Suppressor macrophage (primary cell): ENCODE measurements at regions not wholly inside any gene's neighbourhood (a gene's known extent, or its start where the extent isn't known, plus 50 kb on each side); places are given as distances from the start of the nearest gene placed in this dataset.
"Not testable (repeated sequence)": the region's sequence is repeated elsewhere in the genome, so short reads cannot be mapped to it uniquely, and the experiment has no call there.

Experiments used
- DNase-seq, 4 experiments: peaks; one replicate each; pipeline ENCODE4 v3.0.0-alpha.2; 2020 to 2022

DNA sequence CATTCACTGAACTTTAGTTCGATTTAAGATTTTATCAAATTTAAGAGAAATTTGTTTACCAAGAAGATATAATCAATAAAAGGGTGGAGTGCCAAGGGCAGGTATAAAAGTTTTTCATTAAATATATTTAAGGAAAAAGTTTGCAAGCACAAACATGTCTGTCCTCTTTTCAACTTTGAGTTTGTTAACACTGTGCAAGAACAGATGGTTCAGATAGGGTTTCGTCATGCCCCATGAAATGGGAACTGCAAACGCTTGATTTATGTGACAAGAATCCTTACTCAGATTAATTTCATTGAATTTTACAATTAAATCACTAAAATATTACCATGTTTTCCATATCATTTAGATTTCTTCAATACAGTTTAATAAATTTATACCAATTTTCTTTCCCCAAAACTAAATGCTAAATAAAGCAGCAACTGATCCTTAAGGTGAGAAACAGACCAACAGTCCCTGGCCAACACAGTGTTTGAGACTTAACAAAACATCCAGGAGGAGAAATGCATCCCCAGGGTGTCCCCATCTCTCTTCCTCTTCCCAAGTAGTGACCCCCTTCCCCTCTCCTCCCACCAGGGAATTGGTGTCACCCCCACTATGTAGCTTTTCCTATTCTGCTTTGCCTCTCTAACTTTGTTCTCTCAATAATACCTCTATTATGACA is 292.9 kb downstream of the LTN1 start:
- no peak for DNase-seq

DNA sequence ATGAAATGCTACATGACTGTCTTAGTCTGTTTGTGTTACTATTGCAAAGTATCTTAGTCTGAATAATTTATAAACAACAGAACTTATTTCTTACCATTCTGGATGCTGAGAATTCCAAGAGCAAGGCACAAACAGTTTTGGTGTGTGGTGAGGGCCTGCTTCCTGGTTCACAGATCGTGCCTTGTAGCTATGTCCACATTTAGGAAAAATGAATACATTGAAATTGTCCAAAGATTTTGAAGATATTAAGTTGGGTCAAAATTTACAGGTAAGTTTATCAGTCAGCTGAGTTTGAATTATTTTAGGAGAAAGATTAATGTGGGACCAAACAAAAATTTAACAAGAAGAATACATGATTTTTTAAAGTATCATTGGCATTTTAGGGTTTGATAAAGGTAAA is 293.5 kb downstream of the LTN1 start:
- no peak for DNase-seq

DNA sequence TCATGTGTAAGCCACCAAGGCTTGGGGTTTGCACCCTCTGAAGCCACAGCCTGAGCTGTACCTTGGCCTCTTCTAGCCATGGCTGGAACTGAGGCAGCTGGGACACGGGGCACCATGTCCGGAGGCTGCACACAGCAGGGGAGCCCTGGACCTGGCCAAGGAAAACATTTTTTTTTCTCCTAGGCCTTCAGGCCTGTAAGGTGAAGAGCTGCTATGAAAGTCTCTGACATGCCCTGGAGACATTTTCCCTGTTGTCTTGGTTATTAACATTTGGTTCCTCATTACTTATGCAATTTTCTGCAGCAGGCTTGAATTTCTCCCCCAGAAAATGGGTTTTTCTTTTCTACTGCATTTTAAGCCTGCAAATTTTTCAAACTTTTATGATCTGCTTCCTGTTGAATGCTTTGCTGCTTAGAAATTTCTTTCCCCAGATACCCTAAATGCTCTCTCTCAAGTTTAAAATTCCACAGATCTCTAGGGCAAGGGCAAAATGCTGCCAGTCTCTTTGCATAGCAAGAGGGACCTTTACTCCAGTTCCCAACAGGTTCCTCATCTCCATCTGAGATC is 295.8 kb downstream of the LTN1 start:
- DNase-seq = no peak

DNA sequence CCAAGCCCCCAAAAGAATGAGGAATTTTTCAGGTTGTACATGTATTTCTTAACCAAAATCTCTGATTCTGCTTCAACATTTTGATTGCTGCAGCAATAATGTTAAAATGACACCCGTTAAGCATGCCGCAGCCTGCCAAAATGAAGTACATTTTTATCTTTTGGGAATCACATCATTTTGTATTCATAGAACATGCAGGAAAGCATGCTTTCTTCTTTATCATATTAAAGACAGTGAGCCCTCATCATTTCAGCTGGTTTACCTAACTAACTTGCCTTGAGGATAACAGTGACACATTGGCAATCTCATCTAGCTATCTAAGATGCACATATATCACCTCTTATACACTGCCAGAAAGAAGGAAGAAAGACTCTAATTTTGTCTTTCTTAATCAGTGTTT is 299.2 kb downstream of the LTN1 start:
- DNase-seq = no peak

DNA sequence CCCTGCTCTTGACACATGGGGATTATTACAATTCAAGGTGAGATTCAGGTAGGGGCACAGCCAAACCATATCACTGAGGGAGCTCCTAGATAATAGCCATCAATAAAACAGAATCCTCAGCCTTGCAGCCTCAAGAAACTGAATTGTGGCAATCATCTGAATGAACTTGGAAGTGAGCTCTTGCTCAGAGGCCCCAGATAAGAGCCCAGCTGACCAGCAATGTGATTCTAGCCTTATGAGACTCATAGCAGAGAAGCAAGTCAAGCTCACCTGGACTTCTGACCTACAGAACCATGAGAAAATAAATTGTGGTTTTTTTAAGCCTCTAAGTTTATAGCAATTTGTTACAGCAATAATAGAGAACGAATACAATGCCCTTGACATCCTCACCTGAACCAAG is 302.5 kb downstream of the LTN1 start:
- DNase-seq = no peak

DNA sequence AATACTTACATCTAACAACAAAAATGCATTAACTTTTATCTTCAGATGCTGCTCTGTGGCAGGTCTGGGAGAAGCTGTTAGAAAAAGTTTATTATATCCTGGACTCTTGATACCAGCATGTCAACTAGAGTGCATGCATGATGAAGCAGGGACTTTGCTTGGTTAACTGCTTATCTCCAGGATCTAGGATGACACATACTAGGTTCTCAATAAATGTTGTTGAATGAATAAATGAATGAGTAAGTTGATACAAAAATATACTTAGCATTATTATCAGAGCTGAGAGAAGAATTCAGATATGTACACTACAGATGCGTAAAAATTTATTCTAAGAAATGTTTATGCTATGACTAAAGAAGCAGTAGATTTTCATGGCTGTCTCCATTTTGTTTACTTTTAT is 304.3 kb downstream of the LTN1 start:
- DNase-seq = no peak

DNA sequence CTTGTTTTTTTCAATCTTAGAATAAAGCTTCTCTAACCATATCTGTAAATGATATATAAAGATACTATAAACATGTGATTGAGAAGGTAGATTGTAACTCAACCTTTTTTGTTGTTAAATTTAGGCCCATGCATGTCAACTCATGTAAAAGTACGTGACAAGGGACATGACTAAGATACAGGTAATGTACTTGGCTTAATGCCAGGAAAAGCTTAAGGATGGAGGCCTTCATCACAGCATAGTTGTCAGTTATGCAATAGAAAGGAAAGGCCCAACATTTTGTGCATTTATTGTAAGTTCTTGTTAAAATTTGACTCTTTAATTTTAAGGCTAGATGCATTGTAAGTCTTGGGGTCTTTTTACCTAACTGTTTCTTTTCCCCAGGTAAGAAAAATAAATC is 305.1 kb downstream of the LTN1 start:
- DNase-seq = no peak

DNA sequence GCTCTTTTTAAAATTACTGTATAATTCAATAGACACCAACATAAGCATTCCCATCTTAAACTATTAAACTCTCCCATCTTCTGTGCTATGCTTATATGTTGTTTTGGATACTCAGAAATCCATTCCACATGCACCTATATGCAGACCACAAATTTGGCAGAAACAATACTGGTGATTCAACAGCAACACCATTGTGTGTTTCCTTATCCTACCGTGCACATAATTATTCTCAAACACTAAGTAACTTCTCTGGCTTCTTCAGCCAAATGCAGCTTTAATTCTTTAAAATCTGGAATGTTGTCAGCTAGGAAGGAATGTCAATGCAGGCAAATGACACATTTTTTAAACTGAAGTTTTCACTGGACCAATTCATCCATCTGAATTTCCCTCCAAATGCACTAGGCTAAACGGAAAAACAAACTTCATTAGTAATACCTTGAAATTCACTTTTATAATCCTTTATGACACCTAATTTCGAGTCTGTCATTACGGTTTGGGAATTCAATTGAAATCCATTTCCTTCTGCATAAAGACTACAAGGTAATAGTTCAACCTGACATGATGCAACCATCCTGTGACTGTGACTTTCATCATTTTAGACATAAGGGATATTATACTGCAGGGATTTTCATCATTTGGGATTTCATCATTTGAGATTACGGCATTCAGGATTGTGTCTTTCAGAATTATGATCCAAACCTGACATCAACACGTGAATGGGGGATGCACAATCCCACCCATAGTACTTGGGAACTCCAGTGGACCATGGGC is 308.5 kb downstream of the LTN1 start:
- no peak for DNase-seq

DNA sequence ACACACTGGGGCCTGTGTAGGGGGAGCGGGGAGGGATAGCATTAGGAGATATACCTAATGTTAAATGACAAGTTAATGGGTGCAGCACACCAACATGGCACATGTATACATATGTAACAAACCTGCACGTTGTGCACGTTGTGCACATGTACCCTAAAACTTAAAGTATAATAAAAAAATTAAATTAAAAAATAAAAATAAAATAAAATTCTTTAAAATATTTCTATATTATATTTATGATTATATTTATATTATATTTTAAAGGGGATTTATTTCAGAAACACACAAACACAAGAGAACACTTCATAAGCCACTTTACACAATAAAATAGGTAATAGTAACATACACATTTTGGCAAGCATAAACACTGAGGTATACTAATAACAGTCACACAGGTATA is 309.8 kb downstream of the LTN1 start:
- not testable (repeated sequence) for DNase-seq

DNA sequence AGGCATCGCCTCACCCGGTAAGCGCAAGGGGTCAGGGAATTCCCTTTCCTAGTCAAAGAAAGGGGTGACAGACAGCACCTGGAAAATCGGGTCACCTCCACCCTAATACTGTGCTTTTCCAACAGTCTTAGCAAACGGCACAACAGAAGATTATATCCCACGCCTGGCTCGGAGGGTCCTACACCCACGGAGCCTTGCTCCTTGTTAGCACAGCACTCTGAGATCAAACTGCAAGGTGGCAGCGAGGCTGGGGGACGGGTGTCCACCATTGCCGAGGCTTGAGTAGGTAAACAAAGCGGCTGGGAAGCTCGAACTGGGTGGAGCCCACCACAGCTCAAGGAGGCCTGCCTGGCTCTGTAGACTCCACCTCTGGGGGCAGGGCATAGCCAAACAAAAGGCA is 315.6 kb downstream of the LTN1 start:
- DNase-seq = not testable (repeated sequence)

DNA sequence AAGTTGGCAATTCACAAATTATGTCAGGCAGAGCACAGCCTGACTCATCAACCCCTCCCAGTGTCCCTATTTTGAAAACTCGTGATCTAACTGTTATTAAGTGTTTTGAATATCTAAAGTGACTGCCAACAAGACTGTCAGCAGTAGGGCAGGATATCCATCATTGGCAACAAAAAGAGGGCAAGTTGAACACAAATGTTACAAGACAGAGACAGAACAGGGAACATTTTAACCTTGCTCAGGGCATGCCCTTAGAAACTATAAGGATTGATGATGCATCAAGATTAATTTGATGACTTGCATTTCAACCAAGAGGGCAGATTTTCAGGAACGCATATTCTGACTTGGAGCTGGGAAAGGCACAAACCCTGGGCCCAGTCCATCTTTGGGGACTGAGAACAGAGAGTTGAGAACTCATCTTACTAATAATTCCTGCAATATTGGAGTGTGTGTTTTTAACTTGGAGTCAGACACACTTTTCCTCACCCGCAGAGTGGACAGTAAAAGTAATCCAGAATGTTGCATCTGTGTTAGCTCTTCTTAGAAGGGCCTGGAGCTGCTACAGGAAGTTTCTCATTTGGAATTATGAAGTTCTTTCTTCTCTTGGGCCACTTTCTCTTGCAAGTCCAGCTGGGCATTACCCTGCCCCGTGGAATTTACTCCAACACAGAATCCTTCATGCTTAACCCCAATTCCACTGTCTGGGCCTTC is 317.2 kb downstream of the LTN1 start:
- no peak for DNase-seq

DNA sequence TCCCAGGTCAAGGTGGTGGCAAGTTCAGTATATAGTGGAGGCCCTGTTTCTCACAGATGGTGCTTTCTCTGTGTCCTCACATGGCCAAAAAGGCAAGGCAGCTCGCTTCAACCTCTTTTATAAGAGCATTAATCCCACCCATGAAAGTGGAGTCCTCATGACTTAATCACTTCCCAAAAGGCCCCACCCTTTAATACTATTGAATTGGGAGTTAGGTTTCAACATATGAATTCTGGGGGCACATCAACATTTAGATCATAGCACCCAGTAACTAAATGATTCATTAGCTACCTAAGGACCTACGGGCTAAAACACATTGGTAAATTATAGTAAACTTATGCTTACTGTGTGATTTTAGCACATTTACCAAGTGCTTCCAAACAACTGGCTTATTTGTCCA is 317.9 kb downstream of the LTN1 start:
- no peak for DNase-seq

DNA sequence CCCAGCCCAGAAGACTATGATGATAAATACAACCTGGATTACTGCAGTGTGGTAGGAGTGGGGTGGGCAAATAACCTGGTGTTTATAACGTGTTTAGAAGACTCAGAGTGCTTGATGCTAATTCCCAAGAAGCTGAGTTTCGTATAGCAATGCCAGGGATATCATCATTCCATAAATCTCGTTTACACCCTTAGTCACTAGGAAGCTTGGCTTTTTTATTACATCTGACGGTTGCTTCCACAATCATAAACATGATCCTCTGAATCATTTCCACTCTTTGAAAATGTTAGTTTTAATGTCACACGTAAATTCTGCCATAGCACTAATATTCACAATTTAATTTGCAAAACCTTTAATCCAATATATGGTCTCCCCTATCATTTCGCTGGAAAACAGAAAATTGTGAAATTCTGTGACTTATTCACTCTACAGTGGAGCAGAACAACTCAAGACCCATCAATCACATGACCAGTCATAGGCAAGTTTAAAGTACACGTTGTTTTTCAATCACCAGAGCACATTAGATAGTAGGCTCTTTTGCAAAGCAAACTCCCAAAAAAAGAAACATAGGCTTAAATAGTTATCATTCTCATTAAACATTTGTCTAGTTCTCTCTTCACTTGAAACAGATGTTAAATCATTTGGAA is 321.0 kb downstream of the LTN1 start:
- DNase-seq = no peak

DNA sequence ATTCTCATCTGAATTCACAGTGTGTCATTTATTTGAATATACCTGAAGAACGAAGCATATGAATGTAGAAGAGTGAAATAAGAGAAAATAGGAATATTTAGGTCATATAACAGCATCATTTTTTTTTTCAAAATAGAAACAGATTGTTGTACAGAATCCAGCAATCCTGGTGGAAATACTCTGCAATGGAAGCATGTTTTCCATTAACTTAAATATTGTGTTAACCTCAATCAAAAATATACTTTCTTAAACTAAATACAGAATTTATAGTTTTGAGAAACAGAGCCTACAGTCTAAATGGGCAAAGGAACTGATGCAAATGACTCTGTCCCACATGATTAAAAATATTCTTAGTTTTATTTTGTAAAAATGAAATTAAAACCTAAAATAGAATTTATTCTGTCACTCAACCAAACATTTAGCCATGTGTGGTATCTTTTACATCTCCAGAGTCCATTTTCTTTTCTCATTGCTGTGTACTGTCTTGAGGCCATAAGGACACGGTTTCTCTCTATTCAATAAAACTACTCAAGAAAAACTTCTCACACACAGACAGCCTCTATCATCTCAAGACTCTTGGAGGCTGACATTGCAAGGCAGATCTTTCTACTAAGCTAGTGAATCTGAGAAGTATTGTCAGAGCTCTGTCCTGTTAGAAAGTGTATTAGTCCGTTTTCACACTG is 322.6 kb downstream of the LTN1 start:
- DNase-seq = no peak

DNA sequence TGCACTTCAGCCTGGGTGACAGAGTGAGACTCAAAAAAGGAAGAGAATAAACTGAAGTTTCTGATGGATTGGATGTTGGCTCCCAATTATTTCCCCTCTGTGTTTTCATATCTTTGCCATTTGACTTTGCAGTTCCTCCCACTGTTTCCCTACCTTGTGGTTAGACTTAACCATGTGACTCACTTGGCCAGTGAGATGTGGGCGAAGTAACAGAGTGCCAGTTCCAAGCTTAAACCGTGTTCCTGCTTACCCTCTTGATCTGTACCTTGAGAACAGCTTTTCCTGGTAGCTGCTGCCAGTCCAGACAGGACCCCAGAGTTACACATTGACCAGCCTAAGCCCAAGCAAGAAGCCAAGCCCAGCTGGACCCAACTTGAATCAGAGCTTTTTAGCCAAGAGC is 323.4 kb downstream of the LTN1 start:
- DNase-seq = peak in 3 of 4 experiments; percentile 2 to 3 (median 2)

DNA sequence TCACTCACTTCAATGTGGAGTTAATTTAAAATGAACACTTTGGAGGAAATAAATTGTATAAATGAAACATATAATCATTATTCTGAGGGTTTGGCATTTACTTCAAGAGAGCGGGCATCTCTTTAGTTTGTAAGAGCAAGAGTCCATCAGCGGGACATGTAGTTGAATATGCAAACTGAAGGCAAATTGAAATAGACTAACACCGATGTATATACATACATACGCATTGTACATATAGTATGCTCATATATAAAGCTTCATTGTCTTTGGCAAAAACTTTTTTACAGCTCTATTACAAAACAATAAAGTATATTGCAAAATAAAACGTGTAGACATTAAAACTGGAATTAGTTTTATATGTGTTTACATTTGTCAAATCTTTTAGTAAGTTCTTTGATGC is 328.9 kb downstream of the LTN1 start:
- no peak for DNase-seq

DNA sequence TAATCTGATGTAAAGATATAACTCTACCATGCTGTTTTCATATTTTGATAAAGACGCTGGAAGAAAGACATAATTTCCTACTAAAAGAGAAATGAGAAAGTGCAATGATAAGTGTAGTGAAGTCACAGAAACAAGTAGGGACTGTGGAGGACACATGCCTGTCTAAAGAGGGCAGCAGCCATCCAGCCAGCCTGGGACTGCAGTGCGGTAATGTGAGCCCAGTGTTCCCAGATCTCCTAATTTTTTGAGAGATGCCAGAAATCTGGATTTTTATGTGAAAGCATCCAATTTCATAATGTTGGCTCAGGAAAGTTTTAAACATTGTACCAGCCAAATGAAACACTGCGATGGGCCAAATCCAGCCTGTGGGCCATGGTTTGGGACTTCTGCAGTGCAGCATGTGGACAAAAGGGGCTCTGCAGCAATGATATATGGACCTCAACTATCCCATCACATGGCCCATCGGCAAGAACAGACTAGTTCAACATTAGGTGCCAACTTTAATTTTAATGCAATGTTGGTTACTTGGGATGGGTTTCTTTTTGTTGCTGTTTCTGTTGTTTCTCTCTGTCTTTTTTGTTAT is 329.5 kb downstream of the LTN1 start:
- no peak for DNase-seq

DNA sequence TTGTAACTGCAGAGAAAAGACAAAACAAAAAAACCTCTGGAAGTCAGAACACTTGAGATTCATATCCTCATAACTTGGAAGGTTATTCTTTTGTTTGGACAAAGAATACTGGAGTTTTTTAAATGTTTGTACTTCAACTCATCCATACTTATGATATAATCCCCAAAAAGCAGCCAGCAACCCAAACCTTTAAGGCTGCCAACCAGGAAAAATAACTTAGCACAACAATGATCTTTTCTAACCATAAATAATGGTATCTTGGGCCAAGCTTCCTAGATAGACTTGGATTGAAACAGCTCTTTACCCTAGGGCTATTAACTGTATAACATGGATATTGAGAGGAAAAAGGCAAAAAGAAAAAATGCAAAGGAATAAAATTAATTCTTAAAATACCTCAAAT is 335.1 kb downstream of the LTN1 start:
- DNase-seq = no peak

DNA sequence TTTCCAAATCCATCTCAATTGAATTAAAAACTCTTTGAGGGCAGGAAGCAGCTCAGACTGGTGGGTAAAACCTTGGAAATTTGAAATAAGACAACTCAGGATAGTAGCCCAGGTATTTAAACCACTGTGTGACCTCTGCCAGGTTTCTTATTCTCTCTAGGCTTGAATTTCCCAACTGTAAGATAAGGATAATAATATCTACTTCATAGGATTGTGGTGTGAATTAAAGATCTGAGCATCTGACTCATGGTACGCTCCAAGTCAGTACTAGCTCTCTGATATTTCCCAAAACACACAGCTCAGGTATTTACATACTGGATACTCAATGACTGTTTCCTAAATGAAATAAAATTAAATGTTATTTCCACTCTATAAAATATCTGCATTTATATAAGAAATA is 337.2 kb downstream of the LTN1 start:
- no peak for DNase-seq

DNA sequence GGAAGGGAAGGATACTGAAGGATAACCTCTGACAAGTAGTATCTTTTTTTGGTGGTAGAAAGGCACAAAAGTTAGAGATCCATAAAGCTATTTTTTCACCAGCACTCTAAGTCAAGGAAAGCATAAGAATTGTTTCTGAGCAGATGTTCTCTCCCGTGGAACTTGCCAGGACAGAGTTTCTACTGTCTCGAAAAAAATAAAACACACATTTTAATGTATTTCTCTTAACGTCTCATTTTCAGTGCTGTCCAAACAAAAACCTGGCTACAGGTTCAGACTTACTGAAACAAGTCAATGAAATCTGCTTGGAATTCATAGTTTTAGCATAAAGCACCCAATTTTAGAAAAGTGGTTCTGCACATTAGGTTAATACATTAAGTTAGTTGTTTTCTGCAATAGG is 338.3 kb downstream of the LTN1 start:
- no peak for DNase-seq

DNA sequence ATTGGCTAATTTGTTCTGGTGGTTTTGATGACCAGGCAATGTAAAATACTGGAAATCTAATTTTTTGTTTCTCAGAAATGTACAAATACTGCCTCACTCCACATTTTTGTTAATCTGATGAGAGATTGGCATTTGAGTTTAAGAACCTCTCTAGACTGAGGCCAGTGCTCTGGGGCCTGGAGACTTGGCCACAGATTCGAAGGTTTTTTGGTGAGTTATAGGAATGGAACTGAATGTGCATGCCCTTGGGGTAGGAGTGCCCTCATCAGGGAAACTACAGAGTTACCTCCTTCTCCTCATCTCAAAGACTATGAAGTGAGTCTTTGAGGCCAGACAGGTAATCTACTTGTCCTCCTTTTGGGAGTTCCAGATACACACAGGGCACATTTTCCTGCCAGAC is 347.9 kb downstream of the LTN1 start:
- no peak for DNase-seq

DNA sequence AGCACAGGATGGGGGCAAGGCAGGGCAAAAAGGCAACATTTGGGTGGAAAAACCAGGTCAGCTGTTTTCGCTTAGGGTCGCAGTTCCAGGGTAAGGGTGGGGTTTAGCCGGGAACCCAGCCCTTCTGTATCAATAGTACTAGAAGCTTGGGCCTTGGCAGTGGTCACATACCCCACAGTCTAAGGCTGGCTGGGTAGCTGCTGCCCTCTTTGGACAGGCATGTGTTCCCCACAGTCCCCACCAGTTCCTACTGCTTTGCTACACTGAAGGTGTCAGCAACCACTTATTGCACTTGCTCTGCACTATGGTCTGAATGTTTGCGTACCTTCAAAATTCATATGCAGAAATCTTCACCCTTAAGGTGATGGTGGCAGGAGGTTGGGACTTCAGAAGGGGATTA is 349.8 kb downstream of the LTN1 start:
- no peak for DNase-seq
